Uterus (tissue), 2 donors: ENCODE measurements at regions not wholly inside any gene's neighbourhood (a gene's known extent, or its start where the extent isn't known, plus 50 kb on each side); places are given as distances from the start of the nearest gene placed in this dataset.

Source experiments
- CTCF ChIP-seq, 4 experiments: fragments of 200-600 bp in 2 of 4; fragments of 450-650 bp in 2 of 4; sonication (generic) in 2 of 4; IDR thresholded peaks; one replicate each; pipeline ENCODE4 v1.5.1; 2016 to 2019; ENCODE audit warnings: antibody characterized with exemption in 4 of 4, mild to moderate bottlenecking in 2 of 4, moderate library complexity in 1 of 4
- POLR2A ChIP-seq, 2 donors: fragments of 450-650 bp; IDR thresholded peaks; one replicate each; pipeline ENCODE4 v1.6.1; 2016; ENCODE audit warnings: antibody characterized with exemption in 2 of 2, mild to moderate bottlenecking in 1 of 2, moderate library complexity in 1 of 2

- no peak for TF ChIP-seq CTCF (IDR thresholded peaks at IDR 0.05)
- no peak for TF ChIP-seq POLR2A (IDR thresholded peaks at IDR 0.05)
Measured at GRCh38 chr16:85992779-85993178, 93.8 kb downstream of the IRF8 start.
